ENCODE measurements at regions not wholly inside any gene's neighbourhood (a gene's known extent, or its start where the extent isn't known, plus 50 kb on each side); places are given as distances from the start of the nearest gene placed in this dataset.
A peak's percentile ranks its signal among the peaks of the same experiment; 100 is the strongest.

DNA sequence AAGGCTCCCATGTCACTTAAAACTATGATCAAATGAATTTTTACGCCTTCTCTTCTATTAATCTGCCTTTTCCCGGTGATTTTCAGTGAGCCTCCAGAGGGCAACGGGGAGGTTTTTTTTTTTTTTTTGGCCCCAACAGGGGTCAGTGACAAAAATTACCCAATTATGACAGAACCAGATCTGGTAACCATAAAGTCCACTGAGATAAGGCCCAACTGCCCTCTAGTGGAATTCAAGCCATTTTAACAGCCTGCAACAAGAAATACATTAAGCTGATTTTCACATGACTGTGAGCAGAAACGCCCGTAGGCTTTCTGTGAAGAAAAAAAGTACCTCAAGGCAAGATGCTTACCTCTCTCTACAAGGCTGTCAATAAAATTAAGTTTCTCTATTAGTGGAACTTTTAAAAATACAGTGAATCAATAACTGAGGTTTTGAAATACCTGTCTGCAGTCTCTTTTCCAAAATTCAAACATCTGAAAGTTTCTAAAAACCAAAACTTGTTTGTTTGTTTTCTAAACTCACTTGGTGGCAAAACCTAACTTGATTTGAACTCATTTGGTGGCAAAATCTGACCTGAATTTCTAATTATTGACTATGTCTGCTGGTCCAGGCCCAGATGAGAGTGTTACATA lies 49.7 kb upstream of the FST start:
- TF ChIP-seq GATA2 (IDR thresholded peaks at IDR 0.05; ENCODE audit: low read depth, low read length): peak; percentile 15; the same call in 1 of the 2 replicates
- no peak for TF ChIP-seq GATA3 (IDR thresholded peaks at IDR 0.05; ENCODE audit: low read depth, low read length)

Measured in SH-SY5Y (cell line).